NCI-H187 (cell line): ENCODE measurements at regions not wholly inside any gene's neighbourhood (a gene's known extent, or its start where the extent isn't known, plus 50 kb on each side); places are given as distances from the start of the nearest gene placed in this dataset.

Experiments
- DNase-seq, 2 experiments: peaks; one replicate each; lab custom pipeline; 2025; lab: John Stamatoyannopoulos, UW

- DNase-seq = no peak
These were observed 91.5 kb upstream of the SCOC start for GRCh38 chr4:140281828-140282552.

- DNase-seq = no peak
These were observed 95.9 kb upstream of the SCOC start for GRCh38 chr4:140277576-140277975.

GRCh38 chr4:140271553-140271952 is 101.9 kb upstream of the SCOC start:
- DNase-seq = no peak

- no peak for DNase-seq
These were observed 104.1 kb upstream of the SCOC start for GRCh38 chr4:140269369-140269768.

GRCh38 chr4:140268186-140268841 is 105.1 kb upstream of the SCOC start:
- no peak for DNase-seq

GRCh38 chr4:140267576-140267975 is 105.9 kb upstream of the SCOC start:
- DNase-seq = no peak

- DNase-seq = no peak
These were observed 106.4 kb upstream of the SCOC start for GRCh38 chr4:140266958-140267568.

GRCh38 chr4:140260227-140260626 is 106.2 kb upstream of the MAML3 start:
- no peak for DNase-seq

- no peak for DNase-seq
These were observed 104.5 kb upstream of the MAML3 start for GRCh38 chr4:140258476-140258875.

- DNase-seq = no peak
These were observed 103.7 kb upstream of the MAML3 start for GRCh38 chr4:140257461-140258305.

- DNase-seq = no peak
These were observed 103.0 kb upstream of the MAML3 start for GRCh38 chr4:140256941-140257340.

- DNase-seq = no peak
These were observed 102.4 kb upstream of the MAML3 start for GRCh38 chr4:140256335-140256734.

- no peak for DNase-seq
These were observed 101.9 kb upstream of the MAML3 start for GRCh38 chr4:140255927-140256326.

- no peak for DNase-seq
These were observed 101.5 kb upstream of the MAML3 start for GRCh38 chr4:140255467-140255866.

- DNase-seq = no peak
These were observed 100.8 kb upstream of the MAML3 start for GRCh38 chr4:140254651-140255299.

GRCh38 chr4:140253556-140254027 is 99.6 kb upstream of the MAML3 start:
- DNase-seq = no peak

GRCh38 chr4:140252742-140253555 is 99.0 kb upstream of the MAML3 start:
- peak; percentile 43 to 46 for DNase-seq

GRCh38 chr4:140252141-140252741 is 98.3 kb upstream of the MAML3 start:
- no peak for DNase-seq

GRCh38 chr4:140251571-140251970 is 97.6 kb upstream of the MAML3 start:
- DNase-seq = no peak

- DNase-seq = no peak
These were observed 97.1 kb upstream of the MAML3 start for GRCh38 chr4:140250989-140251552.
